ENCODE measurements at regions not wholly inside any gene's neighbourhood (a gene's known extent, or its start where the extent isn't known, plus 50 kb on each side); places are given as distances from the start of the nearest gene placed in this dataset.

DNA sequence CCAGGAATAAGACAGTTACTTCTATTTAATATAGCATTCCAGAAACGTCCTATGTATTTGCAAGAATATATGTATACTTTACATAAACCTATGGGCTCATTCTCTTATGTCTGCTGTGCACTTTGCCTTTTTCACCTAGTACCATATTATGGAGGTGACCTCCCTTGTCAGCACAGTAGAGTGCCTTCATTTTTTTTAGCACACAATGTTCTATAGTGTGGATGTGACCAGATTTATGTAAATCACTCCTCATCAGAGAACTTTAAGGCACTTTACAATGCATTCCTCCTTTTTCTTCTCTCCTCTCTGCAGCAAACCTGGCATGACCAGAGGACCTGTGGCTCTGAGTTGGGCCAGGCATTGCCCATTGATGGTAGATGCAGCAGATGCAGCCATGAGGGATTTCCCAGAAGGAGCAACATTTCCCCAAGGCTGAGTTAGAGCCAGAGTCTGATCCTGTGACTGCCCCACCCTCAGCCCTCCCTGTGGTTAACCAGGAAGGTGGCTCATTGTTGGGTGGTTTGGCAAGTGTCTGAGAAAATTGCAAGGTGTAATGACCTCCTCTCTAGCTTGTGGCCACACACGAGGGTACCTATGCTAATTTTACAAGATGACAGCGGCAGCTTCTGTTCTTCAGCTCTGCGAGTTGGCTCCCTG is 76.5 kb upstream of the DLX2 start:
- H3K23ac ChIP-seq (ENCODE audit: low read depth, low read length, poor library complexity), result no peak overlapping the region
- no peak overlapping the region for H3K4ac ChIP-seq (ENCODE audit: low read length)
- no peak overlapping the region for H2AK5ac ChIP-seq (ENCODE audit: low read depth, low read length)
- no peaks in the 10 kb centered on the region for H3K36me3 ChIP-seq (replicated peaks in 1 of 2; ENCODE audit: control insufficient read depth in 2 of 2, insufficient read depth in 2 of 2, low read length in 2 of 2)
- H3K79me1 ChIP-seq (ENCODE audit: low read depth, low read length), result no peaks in the 10 kb centered on the region
- H2BK120ac ChIP-seq (ENCODE audit: low read depth, low read length), result no peak overlapping the region
- H4K8ac ChIP-seq (ENCODE audit: low read depth, low read length), result no peak overlapping the region
- H2BK5ac ChIP-seq (ENCODE audit: low read length), result no peak overlapping the region
- no peak overlapping the region for H4K91ac ChIP-seq (ENCODE audit: low read depth, low read length, poor library complexity)
- H3K18ac ChIP-seq (ENCODE audit: low read length), result no peak overlapping the region
- H3K4me2 ChIP-seq (ENCODE audit: insufficient read depth, low read length, poor library complexity, severe bottlenecking), result no peak overlapping the region
- peaks cover 0 to 7% of the 10 kb centered on the region in 2 donors for H3K4me1 ChIP-seq (ENCODE audit: control insufficient read depth in 2 of 2, insufficient read depth in 1 of 2, low read depth in 1 of 2, low read length in 2 of 2)
- no peak overlapping the region for H3K9ac ChIP-seq (ENCODE audit: low read depth, low read length, poor library complexity)
- H2BK12ac ChIP-seq (ENCODE audit: low read length), result no peak overlapping the region
- H2BK15ac ChIP-seq (ENCODE audit: low read length), result no peak overlapping the region
- no peak overlapping the region for H3K14ac ChIP-seq (ENCODE audit: low read length)
- no peaks in the 10 kb centered on the region for H3K9me3 ChIP-seq (replicated peaks in 1 of 2; ENCODE audit: control insufficient read depth in 2 of 2, insufficient read depth in 1 of 2, low read depth in 1 of 2, low read length in 2 of 2)
- no peak overlapping the region for H2AFZ ChIP-seq (ENCODE audit: low read length)
- peaks cover 0 to 7% (median 0%) of the 10 kb centered on the region in 3 experiments for H3K27me3 ChIP-seq (ENCODE audit: control insufficient read depth in 3 of 3, insufficient read depth in 3 of 3, low read depth in 1 of 3, low read length in 3 of 3)
- no CpG with 5 or more reads among the region's 4 CpGs for WGBS, 2 donors (ENCODE audit: extremely low coverage in 2 of 2, insufficient read length in 2 of 2, insufficient replicate concordance in 1 of 2)
- no peak for DNase-seq (ENCODE audit: low spot score)
- no peak overlapping the region for H3K27ac ChIP-seq (replicated peaks; ENCODE audit: low read length)
- peak overlapping the region in 1 of 2 donors; percentile 9 for H3K4me3 ChIP-seq (ENCODE audit: low read length in 2 of 2)

DNA sequence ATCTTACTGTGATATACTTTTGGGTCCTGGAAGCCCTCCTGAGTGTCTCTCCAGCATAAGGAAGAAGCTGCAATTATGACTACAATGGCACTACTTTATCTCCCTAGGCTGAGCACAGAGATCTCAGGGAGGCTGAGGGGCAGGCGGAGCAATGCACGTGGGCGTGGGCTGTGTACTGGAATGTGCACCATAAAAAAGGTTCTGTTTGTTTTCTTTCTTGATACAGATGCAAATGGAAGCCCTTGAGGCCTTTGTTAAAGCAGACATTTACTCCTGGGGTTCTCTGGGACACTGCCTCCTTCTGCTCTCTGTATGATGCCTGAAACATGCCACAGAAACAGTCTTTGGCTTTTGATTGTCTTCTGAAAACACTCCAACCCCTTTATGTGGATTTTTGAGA is 79.1 kb upstream of the DLX2 start:
- Histone ChIP-seq H3K27me3 (ENCODE audit: control insufficient read depth in 3 of 3, insufficient read depth in 3 of 3, low read depth in 1 of 3, low read length in 3 of 3) (peaks cover 0 to 7% (median 0%) of the 10 kb centered on the region in 3 experiments), H3K4me2 (ENCODE audit: insufficient read depth, low read length, poor library complexity, severe bottlenecking) (no peak overlapping the region), H2AFZ (ENCODE audit: low read length) (peak overlapping the region; percentile 76), H3K9ac (ENCODE audit: low read depth, low read length, poor library complexity) (no peak overlapping the region), H3K9me3 (replicated peaks in 1 of 2; ENCODE audit: control insufficient read depth in 2 of 2, insufficient read depth in 1 of 2, low read depth in 1 of 2, low read length in 2 of 2) (peaks cover 0 to 3% of the 10 kb centered on the region in 2 donors), H3K36me3 (replicated peaks in 1 of 2; ENCODE audit: control insufficient read depth in 2 of 2, insufficient read depth in 2 of 2, low read length in 2 of 2) (no peaks in the 10 kb centered on the region), H3K79me1 (ENCODE audit: low read depth, low read length) (no peaks in the 10 kb centered on the region), H4K8ac (ENCODE audit: low read depth, low read length) (no peak overlapping the region), H3K4me1 (ENCODE audit: control insufficient read depth in 2 of 2, insufficient read depth in 1 of 2, low read depth in 1 of 2, low read length in 2 of 2) (peaks cover 0 to 7% of the 10 kb centered on the region in 2 donors), H2BK15ac (ENCODE audit: low read length) (no peak overlapping the region), H2BK120ac (ENCODE audit: low read depth, low read length) (no peak overlapping the region), H3K14ac (ENCODE audit: low read length) (no peak overlapping the region), H3K18ac (ENCODE audit: low read length) (no peak overlapping the region), H4K91ac (ENCODE audit: low read depth, low read length, poor library complexity) (no peak overlapping the region), H3K27ac (replicated peaks; ENCODE audit: low read length) (no peak overlapping the region), H3K23ac (ENCODE audit: low read depth, low read length, poor library complexity) (no peak overlapping the region), H3K4ac (ENCODE audit: low read length) (no peak overlapping the region), H2BK12ac (ENCODE audit: low read length) (no peak overlapping the region), H2BK5ac (ENCODE audit: low read length) (no peak overlapping the region), H3K4me3 (ENCODE audit: low read length in 2 of 2) (no peak overlapping the region), H2AK5ac (ENCODE audit: low read depth, low read length) (no peak overlapping the region)
- WGBS, 2 donors (ENCODE audit: extremely low coverage in 2 of 2, insufficient read length in 2 of 2, insufficient replicate concordance in 1 of 2), result no CpG with 5 or more reads among the region's 3 CpGs
- no peak for DNase-seq (ENCODE audit: low spot score)

DNA sequence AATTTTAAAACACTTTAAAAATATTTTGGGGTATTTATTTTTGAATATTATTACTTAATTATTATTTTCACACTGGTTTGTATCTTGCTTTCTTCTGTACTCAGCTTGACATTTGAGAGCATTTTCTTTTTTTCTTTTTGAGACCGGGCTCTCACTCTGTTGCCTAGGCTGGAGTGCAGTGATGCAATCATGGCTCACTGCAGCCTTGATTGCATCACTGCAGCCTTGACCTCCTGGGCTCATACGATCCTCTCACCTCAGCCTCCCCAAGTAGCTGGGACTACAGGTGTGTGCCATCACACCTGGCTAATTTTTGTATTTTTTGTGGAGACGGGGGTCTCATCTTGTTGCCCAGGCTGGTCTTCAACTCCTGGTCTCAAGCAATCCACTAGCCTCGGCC is 79.9 kb upstream of the DLX2 start:
- Histone ChIP-seq H3K18ac (ENCODE audit: low read length) (no peak overlapping the region), H2BK5ac (ENCODE audit: low read length) (no peak overlapping the region), H2BK15ac (ENCODE audit: low read length) (no peak overlapping the region), H3K4me1 (ENCODE audit: control insufficient read depth in 2 of 2, insufficient read depth in 1 of 2, low read depth in 1 of 2, low read length in 2 of 2) (peaks cover 0 to 7% of the 10 kb centered on the region in 2 donors), H2AFZ (ENCODE audit: low read length) (no peak overlapping the region), H4K8ac (ENCODE audit: low read depth, low read length) (no peak overlapping the region), H3K27me3 (ENCODE audit: control insufficient read depth in 3 of 3, insufficient read depth in 3 of 3, low read depth in 1 of 3, low read length in 3 of 3) (peaks cover 0 to 7% (median 0%) of the 10 kb centered on the region in 3 experiments), H3K23ac (ENCODE audit: low read depth, low read length, poor library complexity) (no peak overlapping the region), H2AK5ac (ENCODE audit: low read depth, low read length) (no peak overlapping the region), H2BK12ac (ENCODE audit: low read length) (no peak overlapping the region), H3K79me1 (ENCODE audit: low read depth, low read length) (no peaks in the 10 kb centered on the region), H2BK120ac (ENCODE audit: low read depth, low read length) (no peak overlapping the region), H3K4ac (ENCODE audit: low read length) (no peak overlapping the region), H4K91ac (ENCODE audit: low read depth, low read length, poor library complexity) (no peak overlapping the region), H3K36me3 (replicated peaks in 1 of 2; ENCODE audit: control insufficient read depth in 2 of 2, insufficient read depth in 2 of 2, low read length in 2 of 2) (no peaks in the 10 kb centered on the region), H3K9ac (ENCODE audit: low read depth, low read length, poor library complexity) (no peak overlapping the region), H3K9me3 (replicated peaks in 1 of 2; ENCODE audit: control insufficient read depth in 2 of 2, insufficient read depth in 1 of 2, low read depth in 1 of 2, low read length in 2 of 2) (peaks cover 0 to 3% of the 10 kb centered on the region in 2 donors), H3K4me3 (ENCODE audit: low read length in 2 of 2) (no peak overlapping the region), H3K4me2 (ENCODE audit: insufficient read depth, low read length, poor library complexity, severe bottlenecking) (no peak overlapping the region), H3K27ac (replicated peaks; ENCODE audit: low read length) (no peak overlapping the region), H3K14ac (ENCODE audit: low read length) (no peak overlapping the region)
- WGBS, 2 donors (ENCODE audit: extremely low coverage in 2 of 2, insufficient read length in 2 of 2, insufficient replicate concordance in 1 of 2), result no CpG with 5 or more reads among the region's 4 CpGs
- DNase-seq (ENCODE audit: low spot score), result no peak

DNA sequence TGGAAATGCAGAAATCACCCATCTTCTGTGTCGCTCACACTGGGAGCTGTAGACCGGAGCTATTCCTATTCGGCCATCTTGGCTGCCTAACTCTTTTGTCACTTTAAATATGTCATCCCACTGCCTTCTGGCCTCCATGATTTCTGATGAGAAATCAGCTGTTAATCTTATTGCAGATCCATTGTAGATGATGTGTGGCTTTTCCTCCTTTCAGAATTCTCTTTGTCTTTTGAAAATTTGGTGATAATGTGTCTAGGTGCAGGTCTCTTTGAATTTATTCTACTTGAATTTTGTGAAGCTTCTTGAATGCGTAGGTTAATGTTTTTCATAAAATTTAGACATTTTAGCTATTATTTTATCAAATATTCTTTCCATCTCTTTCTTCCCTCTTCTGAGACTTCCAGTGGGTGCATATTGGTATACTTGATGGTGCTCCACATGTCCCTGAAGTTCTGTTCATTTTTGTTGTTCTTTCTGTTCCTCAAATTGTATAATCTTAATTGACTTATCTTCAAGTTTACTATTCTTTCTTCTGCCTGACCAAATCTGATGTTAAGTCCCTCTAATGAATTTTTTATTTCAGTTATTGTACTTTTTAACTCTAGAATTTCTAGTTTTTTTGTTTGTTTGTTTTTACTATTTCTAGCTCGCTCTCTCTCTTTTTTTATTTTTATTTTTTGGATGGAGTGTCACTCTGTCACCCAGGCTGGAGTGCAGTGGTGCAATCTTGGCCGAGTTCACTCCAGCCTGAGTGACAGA is 90.8 kb upstream of the DLX2 start:
- no peak overlapping the region for H2BK5ac ChIP-seq (ENCODE audit: low read length)
- H3K27ac ChIP-seq (replicated peaks; ENCODE audit: low read length), result no peak overlapping the region
- H3K4me3 ChIP-seq (ENCODE audit: low read length in 2 of 2), result no peak overlapping the region
- no peak overlapping the region for H2BK120ac ChIP-seq (ENCODE audit: low read depth, low read length)
- no peak overlapping the region for H3K23ac ChIP-seq (ENCODE audit: low read depth, low read length, poor library complexity)
- H3K36me3 ChIP-seq (replicated peaks in 1 of 2; ENCODE audit: control insufficient read depth in 2 of 2, insufficient read depth in 2 of 2, low read length in 2 of 2), result peaks cover 0 to 1% of the 10 kb centered on the region in 2 donors
- H3K79me1 ChIP-seq (ENCODE audit: low read depth, low read length), result no peaks in the 10 kb centered on the region
- no peak overlapping the region for H2AFZ ChIP-seq (ENCODE audit: low read length)
- no peak overlapping the region for H2AK5ac ChIP-seq (ENCODE audit: low read depth, low read length)
- H3K4ac ChIP-seq (ENCODE audit: low read length), result no peak overlapping the region
- H3K14ac ChIP-seq (ENCODE audit: low read length), result no peak overlapping the region
- H4K8ac ChIP-seq (ENCODE audit: low read depth, low read length), result no peak overlapping the region
- H3K9me3 ChIP-seq (replicated peaks in 1 of 2; ENCODE audit: control insufficient read depth in 2 of 2, insufficient read depth in 1 of 2, low read depth in 1 of 2, low read length in 2 of 2), result peaks cover 8 to 13% of the 10 kb centered on the region in 2 donors
- H3K4me1 ChIP-seq (ENCODE audit: control insufficient read depth in 2 of 2, insufficient read depth in 1 of 2, low read depth in 1 of 2, low read length in 2 of 2), result no peaks in the 10 kb centered on the region
- no peaks in the 10 kb centered on the region for H3K27me3 ChIP-seq (ENCODE audit: control insufficient read depth in 3 of 3, insufficient read depth in 3 of 3, low read depth in 1 of 3, low read length in 3 of 3)
- H2BK12ac ChIP-seq (ENCODE audit: low read length), result no peak overlapping the region
- no peak overlapping the region for H3K9ac ChIP-seq (ENCODE audit: low read depth, low read length, poor library complexity)
- H3K18ac ChIP-seq (ENCODE audit: low read length), result no peak overlapping the region
- no peak overlapping the region for H2BK15ac ChIP-seq (ENCODE audit: low read length)
- no CpG with 5 or more reads among the region's 6 CpGs for WGBS, 2 donors (ENCODE audit: extremely low coverage in 2 of 2, insufficient read length in 2 of 2, insufficient replicate concordance in 1 of 2)
- H3K4me2 ChIP-seq (ENCODE audit: insufficient read depth, low read length, poor library complexity, severe bottlenecking), result no peak overlapping the region
- no peak for DNase-seq (ENCODE audit: low spot score)
- H4K91ac ChIP-seq (ENCODE audit: low read depth, low read length, poor library complexity), result no peak overlapping the region
